Vagina (tissue), 2 donors: ENCODE measurements at regions not wholly inside any gene's neighbourhood (a gene's known extent, or its start where the extent isn't known, plus 50 kb on each side); places are given as distances from the start of the nearest gene placed in this dataset.

Experiments
- POLR2A ChIP-seq, 2 donors: fragments of 450-650 bp; IDR thresholded peaks; one replicate each; pipeline ENCODE4 v1.6.1; 2017; ENCODE audit warnings: antibody characterized with exemption in 2 of 2, mild to moderate bottlenecking in 2 of 2, moderate library complexity in 2 of 2
- POLR2AphosphoS5 ChIP-seq, 2 donors: sonication (generic); formaldehyde crosslinking; IDR thresholded peaks; one replicate each; pipeline ENCODE4 v1.9.0; 2017; ENCODE audit warnings: antibody characterized with exemption in 2 of 2, mild to moderate bottlenecking in 2 of 2, low read depth in 1 of 2; ENCODE audit not compliant: insufficient read depth in 1 of 2
- TF ChIP-seq, protein P1 (sequence below), 3 experiments: fragments of 450-650 bp in 2 of 3; fragments of 200-600 bp in 1 of 3; sonication (generic) in 1 of 3; IDR thresholded peaks; one replicate each; pipeline ENCODE4 v1.5.1; 2017 to 2019; ENCODE audit warnings: antibody characterized with exemption in 3 of 3, mild to moderate bottlenecking in 2 of 3, moderate library complexity in 2 of 3

DNA sequence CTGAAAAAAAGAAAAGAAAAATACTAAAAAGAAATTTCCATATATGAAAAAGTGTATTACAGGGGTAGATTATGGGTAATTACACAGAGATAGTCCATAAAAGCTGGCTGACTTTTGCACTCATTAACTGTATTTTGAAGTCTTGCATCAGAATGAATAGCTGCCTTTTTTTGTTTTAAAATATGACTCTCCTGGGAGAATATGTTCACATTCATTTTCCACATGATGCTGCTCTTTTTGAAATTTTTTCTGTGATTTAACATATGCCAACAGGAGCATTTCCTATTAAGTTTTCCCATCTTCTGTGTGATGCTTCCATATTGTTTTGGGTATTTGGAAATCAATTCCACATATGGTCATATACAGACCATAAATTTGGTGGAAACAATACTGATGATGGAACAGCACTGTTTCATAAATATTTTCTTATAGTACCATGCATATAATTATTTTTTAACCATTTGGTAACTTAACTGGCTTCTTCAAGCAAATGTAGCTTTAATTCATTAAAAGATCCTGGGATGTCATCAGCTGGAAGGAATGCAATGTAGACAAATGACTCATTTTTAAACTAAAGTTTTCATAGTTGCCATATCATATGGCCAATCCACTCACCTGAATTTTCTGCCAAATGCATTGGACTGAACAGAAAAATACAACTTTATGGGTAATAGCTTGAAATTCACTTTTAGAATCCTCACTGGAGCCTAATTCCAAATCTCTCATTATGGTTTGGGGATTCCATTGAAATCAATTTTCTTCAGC lies 313.9 kb upstream of the GLI3 start:
- TF ChIP-seq, protein P1, sequence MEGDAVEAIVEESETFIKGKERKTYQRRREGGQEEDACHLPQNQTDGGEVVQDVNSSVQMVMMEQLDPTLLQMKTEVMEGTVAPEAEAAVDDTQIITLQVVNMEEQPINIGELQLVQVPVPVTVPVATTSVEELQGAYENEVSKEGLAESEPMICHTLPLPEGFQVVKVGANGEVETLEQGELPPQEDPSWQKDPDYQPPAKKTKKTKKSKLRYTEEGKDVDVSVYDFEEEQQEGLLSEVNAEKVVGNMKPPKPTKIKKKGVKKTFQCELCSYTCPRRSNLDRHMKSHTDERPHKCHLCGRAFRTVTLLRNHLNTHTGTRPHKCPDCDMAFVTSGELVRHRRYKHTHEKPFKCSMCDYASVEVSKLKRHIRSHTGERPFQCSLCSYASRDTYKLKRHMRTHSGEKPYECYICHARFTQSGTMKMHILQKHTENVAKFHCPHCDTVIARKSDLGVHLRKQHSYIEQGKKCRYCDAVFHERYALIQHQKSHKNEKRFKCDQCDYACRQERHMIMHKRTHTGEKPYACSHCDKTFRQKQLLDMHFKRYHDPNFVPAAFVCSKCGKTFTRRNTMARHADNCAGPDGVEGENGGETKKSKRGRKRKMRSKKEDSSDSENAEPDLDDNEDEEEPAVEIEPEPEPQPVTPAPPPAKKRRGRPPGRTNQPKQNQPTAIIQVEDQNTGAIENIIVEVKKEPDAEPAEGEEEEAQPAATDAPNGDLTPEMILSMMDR (IDR thresholded peaks at IDR 0.05), result no peak
- no peak for TF ChIP-seq POLR2A (IDR thresholded peaks at IDR 0.05)
- TF ChIP-seq POLR2AphosphoS5 (IDR thresholded peaks at IDR 0.05; ENCODE audit: insufficient read depth in 1 of 2, low read depth in 1 of 2), result no peak
